ENCODE measurements at regions not wholly inside any gene's neighbourhood (a gene's known extent, or its start where the extent isn't known, plus 50 kb on each side); places are given as distances from the start of the nearest gene placed in this dataset.

GRCh38 chr20:53742685-53743081 lies 149.0 kb upstream of the ZNF217 start:
- TF ChIP-seq, protein P1, sequence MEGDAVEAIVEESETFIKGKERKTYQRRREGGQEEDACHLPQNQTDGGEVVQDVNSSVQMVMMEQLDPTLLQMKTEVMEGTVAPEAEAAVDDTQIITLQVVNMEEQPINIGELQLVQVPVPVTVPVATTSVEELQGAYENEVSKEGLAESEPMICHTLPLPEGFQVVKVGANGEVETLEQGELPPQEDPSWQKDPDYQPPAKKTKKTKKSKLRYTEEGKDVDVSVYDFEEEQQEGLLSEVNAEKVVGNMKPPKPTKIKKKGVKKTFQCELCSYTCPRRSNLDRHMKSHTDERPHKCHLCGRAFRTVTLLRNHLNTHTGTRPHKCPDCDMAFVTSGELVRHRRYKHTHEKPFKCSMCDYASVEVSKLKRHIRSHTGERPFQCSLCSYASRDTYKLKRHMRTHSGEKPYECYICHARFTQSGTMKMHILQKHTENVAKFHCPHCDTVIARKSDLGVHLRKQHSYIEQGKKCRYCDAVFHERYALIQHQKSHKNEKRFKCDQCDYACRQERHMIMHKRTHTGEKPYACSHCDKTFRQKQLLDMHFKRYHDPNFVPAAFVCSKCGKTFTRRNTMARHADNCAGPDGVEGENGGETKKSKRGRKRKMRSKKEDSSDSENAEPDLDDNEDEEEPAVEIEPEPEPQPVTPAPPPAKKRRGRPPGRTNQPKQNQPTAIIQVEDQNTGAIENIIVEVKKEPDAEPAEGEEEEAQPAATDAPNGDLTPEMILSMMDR (IDR thresholded peaks at IDR 0.05) = no peak
- TF ChIP-seq POLR2A (IDR thresholded peaks at IDR 0.05) = no peak
